IMR-90 (cell line): ENCODE measurements at regions not wholly inside any gene's neighbourhood (a gene's known extent, or its start where the extent isn't known, plus 50 kb on each side); places are given as distances from the start of the nearest gene placed in this dataset.

Source experiments
- CEBPB ChIP-seq: IDR thresholded peaks from 2 replicates; pipeline ENCODE4 v1.6.1; 2012; ENCODE audit warnings: low read depth, low read length, improper control_type of control experiment
- NFE2L2 ChIP-seq: fragments of 150-350 bp; IDR thresholded peaks from 2 replicates; pipeline ENCODE4 v1.6.1; 2016; ENCODE audit warnings: low read depth, mild to moderate bottlenecking, low read length
- RAD21 ChIP-seq: IDR thresholded peaks from 2 replicates; pipeline ENCODE4 v1.6.1; 2012; ENCODE audit warnings: low read length, improper control_type of control experiment
- USF2 ChIP-seq: fragments of 150-350 bp; IDR thresholded peaks from 2 replicates; pipeline ENCODE4 v1.6.1; 2017; ENCODE audit warnings: mild to moderate bottlenecking, antibody characterized with exemption, low read length, low read depth

GRCh38 chr6:140051521-140052512, 677.4 kb upstream of the CITED2 start (continued):
- TF ChIP-seq USF2 (peak; percentile 78), RAD21 (peak; percentile 33), CEBPB (peak; percentile 92), NFE2L2 (no peak; the same call in 1 of the 2 replicates)
